ENCODE measurements at regions not wholly inside any gene's neighbourhood (a gene's known extent, or its start where the extent isn't known, plus 50 kb on each side); places are given as distances from the start of the nearest gene placed in this dataset.
A peak's percentile ranks its signal among the peaks of the same experiment; 100 is the strongest.

DNA sequence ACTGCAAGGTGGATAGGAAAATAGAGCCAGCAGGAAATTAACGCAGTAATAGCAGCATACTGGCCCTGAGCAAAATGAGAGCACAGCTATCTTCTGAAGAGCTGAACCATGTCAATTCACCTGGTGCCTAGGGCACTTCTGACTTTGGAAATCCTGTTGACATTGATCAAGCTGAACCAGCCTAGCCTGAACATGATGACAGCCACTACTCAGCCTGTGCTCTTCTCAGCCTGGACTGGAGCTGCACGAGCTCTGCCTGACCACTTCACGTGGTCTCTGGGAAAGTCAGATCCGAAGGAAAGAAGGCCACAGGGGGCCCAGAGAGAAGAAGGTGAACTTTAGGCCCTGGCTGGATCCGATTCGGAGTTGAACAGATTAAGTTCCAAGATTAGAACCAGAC is 421.9 kb downstream of the LPIN1 start:
- DNase-seq (ENCODE audit: low read depth), result no peak

DNA sequence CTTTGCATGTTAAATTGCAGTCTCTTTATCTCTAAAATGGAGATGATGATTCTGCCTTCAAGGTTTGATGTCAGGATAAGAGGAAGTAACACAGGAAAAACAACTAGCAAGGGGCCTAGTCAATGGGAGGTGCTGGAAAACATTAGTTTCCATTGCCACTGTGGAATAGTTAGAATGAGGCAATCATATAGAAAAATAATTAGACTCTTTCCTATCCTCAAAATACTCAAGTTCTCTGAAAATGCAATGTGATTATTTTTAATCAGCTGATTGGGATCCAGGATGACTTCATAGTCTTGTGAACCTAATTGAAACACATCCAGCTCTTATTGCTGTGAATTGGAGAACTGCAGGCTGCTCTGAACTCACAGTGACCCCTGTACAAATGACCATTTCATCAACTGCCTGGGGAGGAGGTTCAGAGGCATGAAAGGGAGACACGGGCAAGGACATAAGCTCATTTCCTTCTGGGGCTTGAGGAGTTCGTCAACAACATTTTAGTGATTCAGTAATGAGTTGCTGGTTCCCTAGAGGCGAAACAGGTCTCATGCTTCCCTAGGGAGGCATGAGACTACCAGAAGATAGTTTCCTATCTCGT is 422.5 kb downstream of the LPIN1 start:
- DNase-seq (ENCODE audit: low read depth), result peak; percentile 93

DNA sequence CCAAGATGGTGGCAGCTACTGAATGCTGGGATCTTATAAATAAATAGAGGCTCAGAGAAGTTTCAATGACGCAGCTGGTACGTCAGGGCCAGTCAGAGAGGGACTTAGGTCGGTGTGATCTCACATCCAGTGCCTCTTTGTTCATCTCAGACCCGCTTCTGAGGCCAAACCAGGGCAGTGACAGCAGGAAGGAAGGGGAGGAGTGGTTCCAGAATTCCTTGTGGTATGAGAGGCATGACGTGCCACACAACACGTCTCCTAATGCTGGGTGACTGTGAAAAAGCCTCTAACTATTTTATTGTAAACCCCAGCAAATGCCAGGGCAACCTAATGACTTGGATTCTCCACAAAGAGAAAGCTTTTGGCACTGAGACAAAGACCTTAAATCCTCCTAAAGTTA is 423.3 kb downstream of the LPIN1 start:
- DNase-seq (ENCODE audit: low read depth), result peak; percentile 99

DNA sequence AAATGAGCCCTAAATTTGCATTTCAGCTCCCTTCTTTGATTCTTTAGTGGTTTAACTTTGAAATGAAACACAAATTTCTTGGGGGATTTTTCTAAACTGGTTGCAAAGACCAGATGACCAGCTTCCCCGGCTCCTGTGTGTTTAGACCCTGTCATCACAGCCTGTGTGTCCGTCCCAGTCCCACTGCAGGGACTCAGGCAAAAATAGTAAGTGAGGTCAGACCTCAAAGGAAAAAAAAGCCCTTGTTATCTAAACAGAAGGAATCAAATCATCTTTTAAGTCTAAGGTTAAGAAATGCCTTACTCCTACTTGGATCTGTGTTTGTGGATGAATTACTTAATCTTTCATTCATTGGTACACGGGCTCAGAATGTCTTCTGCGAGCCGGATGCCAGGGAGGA is 423.7 kb downstream of the LPIN1 start:
- DNase-seq (ENCODE audit: low read depth), result no peak

DNA sequence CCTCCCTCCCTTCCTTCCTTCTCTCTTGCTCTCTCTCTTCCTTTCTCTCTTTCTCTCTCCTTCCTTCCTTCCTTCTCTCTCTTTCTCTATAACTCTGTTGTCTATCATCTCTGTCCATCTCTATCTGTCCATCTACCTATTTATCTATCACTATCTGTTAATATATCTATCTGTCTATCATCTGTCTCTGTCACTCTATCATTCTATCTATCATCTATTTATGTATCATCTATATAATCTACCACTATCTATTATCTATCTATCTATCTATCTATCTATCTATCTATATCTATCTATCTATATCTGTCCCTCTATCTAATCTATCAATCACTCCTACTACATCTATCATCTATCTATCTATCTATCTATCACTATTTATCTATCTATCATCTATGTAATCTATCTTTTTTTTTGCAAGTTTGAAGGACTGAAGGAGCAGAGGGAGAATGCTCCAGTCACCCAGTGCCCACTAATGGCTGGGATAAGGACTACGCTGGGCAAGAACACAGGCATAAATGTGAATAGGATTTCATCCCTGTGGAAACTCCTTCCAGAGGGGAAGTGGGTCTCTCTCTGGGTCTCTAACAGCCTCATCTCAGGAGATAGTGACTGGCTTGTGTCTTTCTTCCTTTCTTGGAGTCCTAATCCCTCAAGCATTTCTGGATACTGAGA is 427.0 kb downstream of the LPIN1 start:
- peak; percentile 24 for DNase-seq (ENCODE audit: low read depth)

DNA sequence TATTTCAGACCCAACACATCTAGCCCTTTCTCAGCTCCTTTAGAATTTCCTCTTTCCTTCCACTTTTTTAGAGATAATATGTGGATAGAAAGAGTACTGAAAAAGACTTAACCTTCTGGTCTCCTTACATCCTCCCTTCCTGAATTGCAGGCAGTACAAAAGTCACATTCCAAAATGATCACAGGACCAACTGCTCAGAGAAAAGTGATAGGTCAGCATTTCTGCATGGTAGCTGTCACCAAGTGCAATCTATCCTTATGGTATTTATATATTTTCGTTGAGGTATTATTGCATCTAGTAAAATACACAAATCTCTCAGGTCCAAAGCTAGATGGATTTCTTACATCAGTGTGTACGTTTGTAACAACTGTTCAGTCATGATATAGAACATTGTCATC is 427.5 kb downstream of the LPIN1 start:
- no peak for DNase-seq (ENCODE audit: low read depth)

DNA sequence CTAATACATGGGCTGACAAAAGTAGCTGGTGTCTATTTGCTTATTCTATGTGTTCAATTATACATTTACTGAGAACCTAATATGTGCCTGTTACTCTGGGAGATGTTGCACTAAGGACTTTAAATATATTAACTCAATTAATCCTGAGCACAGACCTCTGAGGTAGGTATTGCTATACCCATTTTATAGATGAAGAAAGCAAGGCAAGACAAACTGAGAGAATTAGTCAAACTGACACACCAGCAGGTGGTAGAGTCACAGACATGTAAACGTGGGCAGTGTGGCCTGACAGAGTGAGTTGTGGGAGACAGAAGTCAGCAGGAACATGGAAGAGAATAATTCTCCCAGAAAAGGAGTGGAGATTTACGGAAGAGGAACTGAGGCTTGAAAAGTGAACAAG is 428.9 kb downstream of the LPIN1 start:
- no peak for DNase-seq (ENCODE audit: low read depth)

DNA sequence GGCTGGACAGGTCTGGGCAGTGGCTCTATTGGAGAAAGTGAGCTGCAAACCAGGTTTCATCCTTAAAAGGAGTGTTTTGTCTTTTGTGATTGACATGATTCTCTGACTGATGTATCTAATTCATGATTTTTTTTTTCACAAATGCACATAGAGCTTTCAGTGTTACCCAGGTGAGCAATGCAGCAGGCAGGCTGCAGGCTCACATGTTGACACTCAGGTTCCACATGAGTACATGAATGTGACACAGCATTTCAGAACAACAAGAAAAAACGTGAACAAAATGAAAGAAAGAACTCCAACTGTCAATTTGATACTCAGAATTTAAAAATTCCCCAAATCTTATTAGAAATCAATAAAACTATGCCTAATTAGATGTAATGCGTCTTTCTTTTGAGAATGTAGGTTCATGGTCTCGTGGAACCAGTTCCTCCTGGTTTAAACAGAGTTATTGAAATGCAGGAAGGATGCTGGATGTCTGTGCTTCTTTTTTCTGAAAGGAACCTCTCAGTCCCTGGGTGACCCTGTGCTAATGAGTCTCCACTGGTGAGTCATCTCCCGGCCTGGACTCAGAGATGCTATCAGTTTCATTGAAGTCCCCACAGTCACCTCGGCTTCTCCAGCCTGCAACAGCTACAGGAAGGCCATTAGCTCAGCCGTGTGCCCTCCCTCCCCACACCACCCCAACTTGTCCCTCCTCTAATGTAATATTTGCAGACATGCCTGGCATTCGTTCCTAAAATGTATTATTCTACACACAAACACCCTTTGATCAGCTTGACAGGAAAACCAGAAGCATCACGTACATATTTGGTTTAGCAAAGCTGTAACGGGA is 430.4 kb downstream of the LPIN1 start:
- peak; percentile 96 for DNase-seq (ENCODE audit: low read depth)

DNA sequence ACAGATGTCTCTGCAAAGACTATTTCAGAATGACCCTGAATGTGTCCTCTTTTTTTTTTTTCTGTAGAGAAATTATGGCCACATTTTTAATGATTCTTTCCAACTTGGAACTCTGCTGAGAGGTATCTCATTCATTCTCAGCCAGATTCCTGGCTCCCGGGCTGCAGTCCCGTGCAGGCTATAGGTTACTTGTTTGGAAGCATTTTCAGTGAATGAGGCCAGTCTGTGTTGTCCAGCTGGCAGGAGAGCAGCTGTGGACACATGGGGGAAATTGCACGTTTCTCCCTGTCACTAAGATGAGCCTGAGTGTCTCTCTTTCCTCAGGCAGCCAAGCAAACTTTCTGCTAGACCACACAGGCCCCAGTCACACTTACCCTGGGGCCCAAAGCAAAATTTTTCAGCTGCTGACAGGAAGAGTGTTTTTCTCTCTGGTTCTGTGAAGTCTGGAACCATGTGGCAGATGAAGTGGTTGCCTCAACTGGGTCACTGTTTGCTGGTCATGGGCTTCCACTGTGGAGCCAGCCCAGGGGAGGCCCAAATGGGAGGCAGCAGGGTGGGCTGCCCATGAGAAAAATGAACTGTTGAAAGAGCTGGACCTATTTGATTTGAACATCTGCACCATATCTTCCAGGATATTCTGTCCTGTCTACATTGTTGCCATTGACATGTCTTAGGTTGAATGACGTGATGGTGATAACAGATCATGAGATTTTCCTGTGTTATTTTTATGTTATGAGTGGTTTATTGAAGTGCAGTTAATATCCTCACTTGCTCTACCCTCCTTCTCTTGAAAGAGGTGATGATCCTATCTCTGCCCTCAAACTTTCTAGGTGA is 431.2 kb downstream of the LPIN1 start:
- DNase-seq (ENCODE audit: low read depth), result peak; percentile 59

DNA sequence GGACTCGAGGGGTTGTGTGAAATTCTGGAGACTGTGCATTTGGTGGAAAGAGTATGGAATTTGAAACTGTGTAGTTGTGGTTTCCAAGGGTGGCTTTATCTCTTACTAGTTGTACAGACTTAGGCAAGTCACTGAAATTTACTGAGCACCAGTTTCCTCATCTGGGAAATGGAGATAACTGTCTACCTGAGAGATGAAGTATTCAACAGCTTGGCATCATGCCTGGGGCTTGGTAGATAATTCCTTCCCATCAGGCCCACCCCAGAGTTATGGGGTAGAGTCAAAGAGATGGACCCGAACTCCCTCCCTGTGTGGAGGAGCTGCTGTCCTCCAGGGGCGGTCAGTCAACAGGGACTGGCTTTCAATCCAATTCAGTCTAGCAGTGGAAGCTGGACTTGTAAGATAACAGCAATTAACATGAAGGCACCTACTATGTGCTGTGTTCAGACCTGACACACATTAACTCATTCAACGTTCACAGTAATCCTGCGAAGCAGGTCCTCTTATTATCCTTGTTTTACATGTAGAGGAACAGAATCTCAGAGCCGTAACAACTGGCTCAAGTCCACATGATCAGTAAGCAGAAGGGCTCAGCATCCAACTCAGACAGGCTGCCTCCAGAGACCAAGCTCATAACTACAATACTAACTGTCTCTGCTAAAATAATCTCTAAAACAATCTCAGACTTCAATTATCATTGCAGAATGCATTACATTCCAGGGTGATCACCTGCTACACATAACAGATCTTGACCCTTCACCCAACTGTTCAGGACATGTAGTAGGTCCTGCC is 432.1 kb downstream of the LPIN1 start:
- no peak for DNase-seq (ENCODE audit: low read depth)

DNA sequence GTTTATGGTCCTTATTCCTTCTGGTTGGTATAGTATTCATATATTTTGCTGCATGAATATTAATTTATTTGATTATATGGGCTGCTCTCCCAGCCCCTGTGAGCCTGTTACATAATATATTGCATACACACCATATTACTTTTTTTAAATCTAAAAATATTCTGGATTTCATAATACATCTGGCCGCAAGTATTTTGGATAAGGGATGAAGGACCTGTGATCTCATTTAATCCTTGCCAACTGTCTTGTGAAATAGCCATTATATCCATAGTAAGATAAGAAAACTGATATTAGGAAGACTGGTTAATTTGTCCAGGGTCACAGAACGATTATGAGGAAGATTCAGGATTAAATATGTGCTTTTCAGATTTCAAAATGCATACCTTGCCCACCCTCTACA is 433.6 kb downstream of the LPIN1 start:
- no peak for DNase-seq (ENCODE audit: low read depth)

DNA sequence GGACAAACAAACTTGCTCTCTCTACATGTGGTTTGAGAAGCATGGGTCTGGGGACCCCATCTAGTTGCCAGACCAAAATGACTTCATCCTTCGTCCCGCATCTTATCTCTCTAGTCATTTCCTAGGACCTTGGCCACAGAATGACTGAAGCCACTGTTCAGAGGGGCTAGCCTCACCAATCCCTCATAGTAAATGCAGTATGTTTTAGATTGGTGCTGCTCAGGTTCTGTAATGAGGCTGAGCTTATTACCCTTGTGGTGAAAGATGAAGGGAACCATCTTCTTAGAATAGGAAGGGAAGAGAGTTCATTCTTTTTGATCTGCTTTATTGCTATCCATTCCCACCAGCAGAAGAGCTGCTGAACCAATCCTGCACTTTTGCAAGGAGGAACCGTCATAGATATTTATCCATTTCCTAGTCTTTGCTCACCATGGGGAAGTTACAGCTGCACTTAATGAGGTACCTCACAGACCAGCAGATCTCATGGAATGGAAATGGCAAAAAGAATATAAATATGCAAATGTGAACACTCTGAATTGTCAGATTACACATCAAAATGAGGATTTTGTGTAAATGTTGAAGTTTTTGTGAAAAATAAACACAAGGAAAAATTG is 436.7 kb downstream of the LPIN1 start:
- DNase-seq (ENCODE audit: low read depth), result no peak

DNA sequence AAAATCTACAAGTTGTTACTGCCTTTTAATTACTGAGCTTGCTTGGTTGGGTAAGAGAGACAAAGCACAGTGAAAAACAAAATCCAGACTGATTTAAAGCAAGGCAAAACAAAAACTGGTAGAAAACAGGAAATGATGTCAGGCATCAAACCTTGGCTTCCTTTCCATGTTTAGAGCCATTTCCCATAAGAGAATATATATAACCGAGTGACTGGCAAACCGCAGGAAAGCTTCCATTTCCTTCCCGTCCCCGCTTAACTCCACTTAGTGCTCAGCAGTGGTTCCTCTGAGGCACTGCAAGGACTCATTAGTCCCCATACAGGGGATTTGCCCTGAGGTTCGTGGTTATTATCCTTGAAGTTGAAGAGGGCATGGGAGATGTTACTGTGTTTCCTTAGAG is 446.3 kb downstream of the LPIN1 start:
- no peak for DNase-seq (ENCODE audit: low read depth)

DNA sequence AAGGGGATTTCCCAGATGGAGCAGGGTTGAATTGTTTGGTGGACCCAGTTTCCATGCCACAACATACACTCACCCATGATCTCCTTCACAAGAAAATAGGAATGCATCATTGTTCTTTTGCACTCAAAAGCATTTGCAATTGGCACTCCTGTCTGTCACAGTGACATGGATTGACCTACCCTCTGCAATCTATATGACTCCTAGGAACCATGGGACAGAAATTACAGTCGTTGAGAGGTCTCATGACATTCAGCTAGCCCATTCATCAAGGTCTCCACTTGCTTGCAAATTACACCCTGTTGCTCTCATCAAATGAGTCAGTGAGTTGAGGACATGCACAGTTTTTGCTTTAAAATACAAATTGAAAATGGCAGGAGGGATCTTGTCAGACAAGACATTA is 448.5 kb downstream of the LPIN1 start:
- no peak for DNase-seq (ENCODE audit: low read depth)

DNA sequence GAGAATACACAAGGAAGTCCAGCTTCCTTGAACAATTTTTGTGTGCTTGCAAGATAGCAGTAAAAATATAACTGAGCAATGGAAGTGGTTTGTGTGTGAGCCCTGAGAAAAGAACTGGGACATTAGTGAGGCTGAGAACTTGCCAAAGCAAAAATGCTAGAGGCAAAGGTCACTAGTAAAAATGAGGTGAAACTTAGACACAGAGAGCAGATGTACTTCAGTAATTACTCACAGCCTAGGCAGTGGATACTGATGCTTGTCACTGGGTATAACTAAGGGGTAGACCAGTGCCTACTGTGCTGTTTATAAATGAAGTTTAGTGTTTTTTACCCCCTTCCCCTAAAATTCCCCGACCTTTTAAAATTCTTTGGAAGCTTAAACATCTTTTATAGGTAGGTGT is 450.1 kb downstream of the LPIN1 start:
- DNase-seq (ENCODE audit: low read depth), result peak; percentile 27

DNA sequence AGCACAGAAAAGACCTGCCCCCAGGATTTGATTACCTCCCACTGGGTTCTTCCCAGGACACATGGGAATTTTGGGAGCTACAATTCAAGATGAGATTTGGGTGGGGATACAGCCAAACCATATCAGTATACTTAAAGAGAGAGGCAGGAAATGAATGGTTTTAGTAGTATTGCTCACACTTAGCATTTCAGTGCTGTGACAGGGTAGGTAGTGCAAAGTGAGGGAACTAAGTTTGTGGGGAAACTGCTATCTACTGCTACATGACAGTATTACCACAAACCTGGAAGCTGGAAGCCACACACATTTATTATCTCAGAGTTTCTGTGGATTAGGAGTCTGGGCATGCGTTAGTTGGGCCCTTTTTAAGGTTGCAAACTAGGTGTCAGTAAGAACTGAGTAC is 450.7 kb downstream of the LPIN1 start:
- no peak for DNase-seq (ENCODE audit: low read depth)

DNA sequence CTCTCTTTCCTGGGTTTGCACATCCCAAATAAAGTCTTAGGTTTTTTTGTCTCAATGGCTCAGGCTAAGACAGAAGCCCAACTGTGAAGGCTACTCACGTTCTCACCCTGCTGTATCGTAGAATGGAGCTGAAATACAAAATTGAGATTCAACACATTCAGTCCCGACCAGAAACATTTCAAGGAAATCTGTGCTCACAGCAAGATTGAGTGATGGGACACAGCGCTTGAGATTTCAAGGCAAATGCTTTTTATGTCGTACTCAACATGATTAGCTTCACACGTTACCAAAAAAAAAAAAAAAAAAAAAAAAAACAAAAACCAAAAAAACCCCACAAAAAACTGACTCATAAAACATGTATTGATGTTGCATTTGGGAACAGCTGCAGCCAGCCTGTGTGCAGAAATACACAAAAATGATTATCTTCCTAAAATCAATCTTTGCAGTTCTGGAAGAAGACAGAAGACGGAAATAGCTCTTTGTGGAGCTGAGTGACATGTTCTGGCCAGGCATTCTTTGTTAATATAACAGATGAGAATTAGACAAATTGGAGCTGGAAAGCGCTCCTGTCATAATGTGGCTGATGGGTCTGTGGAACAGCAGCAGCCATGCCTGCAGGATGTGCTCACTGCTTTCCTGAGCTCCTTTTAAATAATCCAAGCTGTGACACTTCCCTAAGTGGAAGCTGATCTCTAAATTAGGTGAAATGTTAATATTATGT is 453.2 kb downstream of the LPIN1 start:
- no peak for DNase-seq (ENCODE audit: low read depth)

DNA sequence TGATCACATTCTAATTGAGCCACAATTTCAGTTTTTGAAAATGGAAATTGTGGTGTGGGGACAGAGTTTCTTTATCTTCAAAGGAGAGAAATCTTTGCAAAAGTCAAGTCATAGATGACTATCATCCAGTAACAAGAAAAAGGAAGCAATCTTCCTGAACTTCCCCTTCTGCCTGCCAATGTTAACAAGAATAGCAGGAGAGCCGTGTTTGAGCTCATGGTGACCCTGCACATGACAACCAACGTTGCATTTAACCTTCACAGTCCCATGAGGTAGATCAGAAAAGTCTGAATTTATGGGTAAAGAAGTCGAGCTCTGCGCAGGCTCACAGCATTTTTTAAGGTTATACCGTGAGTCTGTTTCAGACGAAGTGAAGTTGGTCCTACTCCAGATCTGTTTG is 454.9 kb downstream of the LPIN1 start:
- DNase-seq (ENCODE audit: low read depth), result no peak

DNA sequence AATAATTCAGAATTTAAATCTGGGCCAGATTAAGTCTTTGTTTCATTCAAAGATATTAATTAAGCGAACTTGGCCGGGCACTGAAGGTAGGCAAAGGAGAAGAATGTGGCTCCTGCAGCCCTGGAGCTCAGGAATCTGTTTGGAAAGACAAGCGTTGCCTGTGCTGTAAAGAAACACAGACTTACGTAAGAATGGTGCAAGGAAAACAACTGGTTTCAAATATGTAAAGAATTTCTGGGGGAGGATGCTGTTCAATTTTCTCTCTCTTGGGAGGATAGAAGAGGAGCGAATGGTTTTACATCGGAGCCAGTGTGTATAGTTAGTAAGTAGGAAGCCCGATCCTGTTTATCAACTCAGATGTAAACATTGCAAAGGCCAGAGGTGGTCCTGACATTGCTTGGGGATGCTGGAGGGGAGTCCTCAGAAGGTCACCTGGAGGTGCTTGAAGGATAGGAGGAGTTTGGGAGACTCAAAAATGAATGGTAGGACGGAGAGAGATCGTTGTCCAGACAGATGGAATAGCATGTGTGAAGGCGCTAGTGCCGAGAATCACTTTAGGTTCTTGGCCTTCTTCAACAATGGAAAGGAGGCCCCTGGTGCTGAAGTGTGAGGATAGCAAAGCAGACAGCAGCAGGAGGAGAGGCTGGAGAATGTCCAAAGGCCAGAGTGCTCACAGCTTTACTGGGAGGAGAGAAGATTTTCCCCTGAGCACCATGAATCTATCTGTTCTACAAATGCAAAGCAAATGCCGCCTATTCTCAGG is 456.1 kb downstream of the LPIN1 start:
- no peak for DNase-seq (ENCODE audit: low read depth)

DNA sequence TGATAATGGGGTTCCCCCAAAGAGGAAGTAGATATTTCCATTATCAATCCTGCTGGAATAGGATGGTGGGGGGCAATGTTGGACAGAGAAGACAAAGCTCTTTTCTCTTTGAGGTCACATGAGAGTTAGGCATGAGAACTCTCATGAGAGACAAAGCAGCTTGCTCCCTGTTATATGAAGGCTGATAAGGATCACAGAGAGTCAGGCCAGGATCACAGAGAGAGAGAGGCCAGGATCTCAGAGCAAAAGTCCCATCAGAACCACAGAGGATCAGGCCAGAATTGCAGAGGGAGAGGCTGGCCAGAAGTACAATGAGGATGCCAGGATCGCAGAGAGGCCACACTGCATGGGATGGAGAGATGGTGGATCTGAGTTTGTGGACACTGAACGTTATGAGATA is 457.1 kb downstream of the LPIN1 start:
- DNase-seq (ENCODE audit: low read depth), result no peak

Measured in M059J (cell line).